K562 (cell line): ENCODE measurements at regions not wholly inside any gene's neighbourhood (a gene's known extent, or its start where the extent isn't known, plus 50 kb on each side); places are given as distances from the start of the nearest gene placed in this dataset.

ENCODE experiments used
- ATAC-seq: fragments of 200-7000 bp; cut with Tn5 transposase; 3 replicates; pipeline ENCODE4 v1.9.1; 2020; ENCODE audit warnings: moderate library complexity
- BruUV-seq: library from RNA; stranded (reverse); fragments of 400-500 nt; replicated peaks from 2 replicates; lab custom pipeline; 2021; lab: Mats Ljungman, UMichigan
- CTCF ChIA-PET: fragments of 300-600 bp; formaldehyde crosslinking; extraction: SDS; loops from one replicate; lab custom pipeline; 2021; ENCODE audit warnings: low intra/inter-chr PET ratio; lab: Yijun Ruan, JAX
- POLR2A ChIA-PET: fragments of 300-600, 350-650 bp; sonication (Branson Sonifier 250); formaldehyde crosslinking; extraction: SDS; loops from one replicate; lab custom pipeline; 2021; ENCODE audit warnings: antibody characterized with exemption, inconsistent platforms; lab: Yijun Ruan, JAX
- DNase-seq, 4 experiments: peaks; one replicate each; pipeline versions ENCODE4 v3.0.0 to v3.0.0-alpha.2; 2011 to 2018; ENCODE audit warnings: low spot score in 3 of 4, mixed read lengths in 3 of 4; ENCODE audit errors: extremely low read depth in 1 of 4
- FAIRE-seq: peaks from 2 replicates; lab custom pipeline; 2011; peaks lifted over from hg19 to GRCh38; lab: Jason Lieb, UNC
- H2AFZ ChIP-seq: 2 replicates; pipeline ENCODE4 v1.6.0; 2011; ENCODE audit warnings: low read depth, low read length, control low read depth, inconsistent platforms
- H3K27ac ChIP-seq: fragments of 200-600 bp; 3 replicates; pipeline ENCODE4 v1.8.0; 2011; ENCODE audit warnings: low read depth, mild to moderate bottlenecking, control low read depth, inconsistent platforms, low read length, moderate library complexity, mixed read lengths; ENCODE audit errors: extremely low read depth
- H3K27me3 ChIP-seq, 2 experiments: fragments of 300-600 bp in 1 of 2; 2 replicates in 1 of 2; 3 replicates in 1 of 2; pipeline versions ENCODE4 v1.6.0 to v1.8.0; 2011; ENCODE audit warnings: inconsistent platforms in 2 of 2, low read length in 2 of 2, mild to moderate bottlenecking in 1 of 2, mixed read lengths in 1 of 2, moderate library complexity in 1 of 2; ENCODE audit not compliant: control insufficient read depth in 2 of 2, insufficient read depth in 2 of 2
- H3K36me3 ChIP-seq: fragments of 300-600 bp; 3 replicates; pipeline ENCODE4 v1.8.0; 2011; ENCODE audit warnings: mild to moderate bottlenecking, low read length, inconsistent platforms; ENCODE audit not compliant: control insufficient read depth, insufficient read depth
- H3K4me1 ChIP-seq, 2 experiments: fragments of 200-600 bp in 1 of 2; replicated peaks in 1 of 2; 2 replicates in 1 of 2; 3 replicates in 1 of 2; pipeline versions ENCODE4 v1.5.1 to v1.8.0; 2011; ENCODE audit warnings: inconsistent platforms in 2 of 2, low read length in 2 of 2, mild to moderate bottlenecking in 1 of 2, mixed read lengths in 1 of 2, moderate library complexity in 1 of 2; ENCODE audit not compliant: control insufficient read depth in 2 of 2, insufficient read depth in 2 of 2
- H3K4me2 ChIP-seq: 2 replicates; pipeline ENCODE4 v1.6.1; 2011; ENCODE audit warnings: low read length, control low read depth, inconsistent platforms, mixed read lengths; ENCODE audit not compliant: insufficient read depth
- H3K4me3 ChIP-seq: fragments of 200-600 bp; sonication (generic), shearing (Covaris generic); 2 replicates; pipeline ENCODE4 v1.5.1; 2016; ENCODE audit warnings: control low read depth, inconsistent platforms
- H3K79me2 ChIP-seq: fragments of 200-600 bp; 3 replicates; pipeline ENCODE4 v1.8.0; 2011; ENCODE audit warnings: low read length, inconsistent platforms; ENCODE audit not compliant: control insufficient read depth, insufficient read depth
- H3K9ac ChIP-seq, 2 experiments: 2 replicates each; pipeline versions ENCODE4 v1.6.0 to v1.6.1; 2011; ENCODE audit warnings: low read depth in 2 of 2, low read length in 2 of 2, control low read depth in 1 of 2, inconsistent platforms in 1 of 2, mild to moderate bottlenecking in 1 of 2, mixed read lengths in 1 of 2; ENCODE audit not compliant: insufficient read depth in 1 of 2
- H3K9me1 ChIP-seq: one replicate; pipeline ENCODE4 v1.6.0; 2011; ENCODE audit warnings: inconsistent platforms, mild to moderate bottlenecking, low read length, moderate library complexity; ENCODE audit not compliant: control insufficient read depth, insufficient read depth
- H3K9me3 ChIP-seq: replicated peaks from 2 replicates; pipeline ENCODE4 v1.5.1; 2011; ENCODE audit warnings: low read depth, low read length, inconsistent platforms; ENCODE audit not compliant: control insufficient read depth, insufficient read depth
- H4K20me1 ChIP-seq: replicated peaks from 2 replicates; pipeline ENCODE4 v1.6.1; 2011; ENCODE audit warnings: low read length, inconsistent platforms, mixed read lengths; ENCODE audit not compliant: control insufficient read depth, insufficient read depth
- ATF1 ChIP-seq, 2 experiments: fragments of 450-650 bp in 1 of 2; IDR thresholded peaks; 2 replicates each; pipeline ENCODE4 v1.6.1; 2016; ENCODE audit warnings: missing compliant biosample characterization in 1 of 2, missing genetic modification characterization in 1 of 2
- CBX1 ChIP-seq: sonication (generic); IDR thresholded peaks from 2 replicates; pipeline ENCODE4 v1.6.1; 2016; ENCODE audit warnings: antibody characterized with exemption, low read depth, mild to moderate bottlenecking
- CBX5 ChIP-seq: IDR thresholded peaks from 2 replicates; pipeline ENCODE4 v1.6.1; 2014; ENCODE audit warnings: low read depth, borderline replicate concordance
- ESRRB ChIP-seq: fragments of 250-450 bp; sonication (Bioruptor Pico); IDR thresholded peaks from 2 replicates; pipeline ENCODE4 v1.5.0; 2020; ENCODE audit warnings: mild to moderate bottlenecking, moderate library complexity, borderline replicate concordance
- HDAC2 ChIP-seq: fragments of 450-650 bp; IDR thresholded peaks from 2 replicates; pipeline ENCODE4 v1.6.1; 2016; ENCODE audit warnings: mild to moderate bottlenecking
- HDAC6 ChIP-seq: IDR thresholded peaks from 2 replicates; pipeline ENCODE4 v1.6.1; 2012; ENCODE audit warnings: low read depth, mild to moderate bottlenecking, control low read depth, inconsistent platforms, low read length, moderate library complexity
- NR0B1 ChIP-seq: fragments of 450-650 bp; IDR thresholded peaks from one replicate; pipeline ENCODE4 v1.6.1; 2018; ENCODE audit warnings: mild to moderate bottlenecking, moderate library complexity; ENCODE audit not compliant: partially characterized antibody
- WGBS: fragments of 100-300 bp; shearing (Covaris generic); methylation state at CpG from one replicate; pipeline ENCODE4 v1.1.6; 2016; ENCODE audit warnings: low coverage, mixed read lengths; ENCODE audit not compliant: insufficient coverage; ENCODE audit errors: missing lambda C conversion rate; 5-methylcytosine and 5-hydroxymethylcytosine counted together
- in situ Hi-C: fragments of 300-500 bp; cut with MboI; formaldehyde crosslinking; loops from 4 replicates; pipeline ENCODE4 v1.15.0; 2018; ENCODE audit warnings: inconsistent platforms, mixed read lengths
- intact Hi-C: fragments of 100-400 bp; cut with micrococcal nuclease; formaldehyde crosslinking; loops from 2 replicates; pipeline ENCODE4 v1.14.2; 2022

- ChIA-PET POLR2A (interaction anchor here (1.5 kb wide), 1 partner anchor 84 kb away, joined by 5 read pairs; no protein-coding TSS in a partner anchor), CTCF (no interaction called here)
- Histone ChIP-seq H3K4me2 (no peak overlapping the region), H3K4me1 (peaks cover 0 to 5% of the 10 kb centered on the region in 2 experiments; a peak in 1 of 5 replicates), H4K20me1 (no peaks in the 10 kb centered on the region)
- in situ Hi-C loops: no loop called here
- WGBS: 2% methylated on average over 15 of the region's 23 CpGs
- DNase-seq: no peak
- ATAC-seq: no peak
- TF ChIP-seq ESRRB: no peak
- no peak for TF ChIP-seq CBX5
- TF ChIP-seq NR0B1: no peak
- TF ChIP-seq ATF1 (CRISPR knock-in tag; IDR thresholded peaks at IDR 0.05): no peak
- TF ChIP-seq ATF1 (tag; IDR thresholded peaks at IDR 0.05): no peak
- no peak for TF ChIP-seq CBX1
- TF ChIP-seq HDAC6: no peak
- TF ChIP-seq HDAC2: no peak
- TF ChIP-seq, all 486 proteins: peak for 0
- BruUV-seq: no TSS peak
- H3K9me1 ChIP-seq: no peaks in the 10 kb centered on the region
- H3K9ac ChIP-seq: no peak overlapping the region
- FAIRE-seq: no peak
- no peaks in the 10 kb centered on the region for H3K9me3 ChIP-seq
- no peak overlapping the region for H3K4me3 ChIP-seq
- H2AFZ ChIP-seq: no peak overlapping the region
- intact Hi-C loops: no loop called here
- H3K79me2 ChIP-seq: no peaks in the 10 kb centered on the region
- peaks cover 21 to 79% of the 10 kb centered on the region in 2 experiments for H3K27me3 ChIP-seq
- H3K27ac ChIP-seq: no peak overlapping the region
- H3K36me3 ChIP-seq: no peaks in the 10 kb centered on the region
Measured at GRCh38 chr2:875687-876615, 74.7 kb upstream of the SNTG2 start.
